ENCODE measurements at regions not wholly inside any gene's neighbourhood (a gene's known extent, or its start where the extent isn't known, plus 50 kb on each side); places are given as distances from the start of the nearest gene placed in this dataset.

DNA sequence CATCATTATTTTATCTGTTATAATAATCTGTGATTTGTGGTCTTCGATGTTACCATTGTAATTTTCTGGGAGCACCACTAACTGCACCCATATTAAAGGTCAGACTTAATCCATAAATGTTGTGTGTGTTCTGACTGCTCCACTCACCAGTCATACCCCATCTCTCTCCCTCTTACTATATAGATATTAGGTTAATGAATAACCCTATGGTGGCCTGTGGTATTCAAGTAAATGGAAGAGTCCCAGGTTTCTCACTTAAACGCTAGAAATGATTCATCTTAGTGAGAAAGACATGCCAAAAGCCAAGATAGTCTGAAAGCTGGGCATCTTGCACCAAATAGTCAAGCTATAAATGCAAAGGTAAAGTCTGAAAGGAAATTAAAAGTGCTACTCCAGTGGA lies 1358.5 kb downstream of the ROBO2 start:
- TF ChIP-seq CTCF (conservative IDR thresholded peaks at IDR 0.05; ENCODE audit: low read length): no peak
- Histone ChIP-seq H4K20me1 (ENCODE audit: insufficient read depth, low read length) (no peaks in the 10 kb centered on the region), H3K9me2 (ENCODE audit: insufficient read depth, low read length) (no peaks in the 10 kb centered on the region), H3K79me2 (ENCODE audit: insufficient read depth, low read depth, low read length) (no peaks in the 10 kb centered on the region), H3K9me3 (ENCODE audit: low read length) (no peaks in the 10 kb centered on the region), H3K27ac (ENCODE audit: low read depth, low read length, poor library complexity, severe bottlenecking) (no peak overlapping the region), H3K36me3 (ENCODE audit: insufficient read depth, low read length) (no peaks in the 10 kb centered on the region), H3K4me3 (ENCODE audit: low read depth, low read length, poor library complexity, severe bottlenecking) (no peak overlapping the region), H2AFZ (ENCODE audit: low read length) (no peak overlapping the region), H3K4me2 (ENCODE audit: low read length) (no peak overlapping the region), H3K4me1 (ENCODE audit: insufficient read depth, low read length, poor library complexity, severe bottlenecking) (no peaks in the 10 kb centered on the region)
- no peak for DNase-seq (ENCODE audit: low spot score)
- BruUV-seq (replicated peaks): no TSS peak
- ChIA-PET CTCF (ENCODE audit: unreplicated experiment) (no interaction called here), POLR2A (no interaction called here)
- intact Hi-C loops (cut with micrococcal nuclease; ENCODE audit: unreplicated experiment): no loop called here

DNA sequence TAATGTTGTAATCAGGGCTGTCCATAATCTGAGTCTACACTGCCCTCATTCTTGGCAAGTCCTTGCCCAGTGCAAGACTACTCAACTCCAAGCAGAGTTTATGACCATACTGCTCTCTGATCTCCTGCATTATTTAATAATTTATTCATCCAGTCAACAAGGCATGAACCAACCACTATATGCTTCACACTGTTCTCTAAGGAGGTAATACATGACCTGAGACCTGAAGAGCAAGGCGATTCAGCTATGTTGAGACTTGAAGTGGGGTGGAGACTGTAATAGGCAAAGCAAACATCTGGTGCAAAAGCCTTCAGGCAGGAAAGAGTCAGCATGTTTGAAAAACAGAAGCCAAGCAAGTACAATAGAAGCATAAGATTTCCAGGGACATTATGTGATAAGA lies 1362.8 kb downstream of the ROBO2 start:
- no peaks in the 10 kb centered on the region for H3K9me3 ChIP-seq (ENCODE audit: low read length)
- H3K79me2 ChIP-seq (ENCODE audit: insufficient read depth, low read depth, low read length): no peaks in the 10 kb centered on the region
- H3K4me2 ChIP-seq (ENCODE audit: low read length): no peak overlapping the region
- no peak for DNase-seq (ENCODE audit: low spot score)
- ChIA-PET CTCF (ENCODE audit: unreplicated experiment) (no interaction called here), POLR2A (no interaction called here)
- H2AFZ ChIP-seq (ENCODE audit: low read length): no peak overlapping the region
- H3K27ac ChIP-seq (ENCODE audit: low read depth, low read length, poor library complexity, severe bottlenecking): no peak overlapping the region
- no peaks in the 10 kb centered on the region for H4K20me1 ChIP-seq (ENCODE audit: insufficient read depth, low read length)
- no peak overlapping the region for H3K4me3 ChIP-seq (ENCODE audit: low read depth, low read length, poor library complexity, severe bottlenecking)
- intact Hi-C loops (cut with micrococcal nuclease; ENCODE audit: unreplicated experiment): no loop called here
- no peaks in the 10 kb centered on the region for H3K9me2 ChIP-seq (ENCODE audit: insufficient read depth, low read length)
- TF ChIP-seq CTCF (conservative IDR thresholded peaks at IDR 0.05; ENCODE audit: low read length) (no peak), EZH2phosphoT487 (IDR thresholded peaks at IDR 0.05; ENCODE audit: borderline replicate concordance, low read depth, low read length) (no peak)
- no peaks in the 10 kb centered on the region for H3K4me1 ChIP-seq (ENCODE audit: insufficient read depth, low read length, poor library complexity, severe bottlenecking)
- BruUV-seq (replicated peaks): no TSS peak
- no peaks in the 10 kb centered on the region for H3K36me3 ChIP-seq (ENCODE audit: insufficient read depth, low read length)

GRCh38 chr3:78405745-78406144 lies 1362.1 kb downstream of the ROBO1 start:
- ChIA-PET POLR2A (no interaction called here), CTCF (ENCODE audit: unreplicated experiment) (no interaction called here)
- Histone ChIP-seq H3K4me1 (ENCODE audit: insufficient read depth, low read length, poor library complexity, severe bottlenecking) (no peaks in the 10 kb centered on the region), H3K4me3 (ENCODE audit: low read depth, low read length, poor library complexity, severe bottlenecking) (no peak overlapping the region), H3K36me3 (ENCODE audit: insufficient read depth, low read length) (no peaks in the 10 kb centered on the region), H4K20me1 (ENCODE audit: insufficient read depth, low read length) (no peaks in the 10 kb centered on the region), H3K27ac (ENCODE audit: low read depth, low read length, poor library complexity, severe bottlenecking) (no peak overlapping the region), H2AFZ (ENCODE audit: low read length) (no peak overlapping the region), H3K9me2 (ENCODE audit: insufficient read depth, low read length) (no peaks in the 10 kb centered on the region), H3K9me3 (ENCODE audit: low read length) (no peaks in the 10 kb centered on the region), H3K4me2 (ENCODE audit: low read length) (no peak overlapping the region), H3K79me2 (ENCODE audit: insufficient read depth, low read depth, low read length) (no peaks in the 10 kb centered on the region)
- no TSS peak for BruUV-seq (replicated peaks)
- TF ChIP-seq CTCF (conservative IDR thresholded peaks at IDR 0.05; ENCODE audit: low read length) (no peak), EZH2phosphoT487 (IDR thresholded peaks at IDR 0.05; ENCODE audit: borderline replicate concordance, low read depth, low read length) (no peak)
- intact Hi-C loops (cut with micrococcal nuclease; ENCODE audit: unreplicated experiment): no loop called here
- DNase-seq (ENCODE audit: low spot score): no peak
